Mesothelial cell of epicardium (in vitro differentiated cells): ENCODE measurements at regions not wholly inside any gene's neighbourhood (a gene's known extent, or its start where the extent isn't known, plus 50 kb on each side); places are given as distances from the start of the nearest gene placed in this dataset.

Source experiments
- DNase-seq, 2 experiments: peaks; one replicate each; pipeline ENCODE4 v3.0.0; 2021; ENCODE audit warnings: low spot score in 2 of 2; ENCODE audit not compliant: unreplicated experiment in 2 of 2
- H3K27ac Mint-ChIP-seq: 2 replicates; pipeline ENCODE4 v1.8.0; 2021; ENCODE audit warnings: mixed read lengths
- H3K27me3 Mint-ChIP-seq: 2 replicates; pipeline ENCODE4 v1.8.0; 2021; ENCODE audit warnings: low read depth, mixed read lengths
- H3K36me3 Mint-ChIP-seq: 2 replicates; pipeline ENCODE4 v1.8.0; 2021; ENCODE audit warnings: mixed read lengths
- H3K4me1 Mint-ChIP-seq: 2 replicates; pipeline ENCODE4 v1.8.0; 2021; ENCODE audit warnings: mixed read lengths
- H3K4me3 Mint-ChIP-seq: 2 replicates; pipeline ENCODE4 v1.8.0; 2021; ENCODE audit warnings: mild to moderate bottlenecking, moderate library complexity, mixed read lengths
- H3K9me3 Mint-ChIP-seq: 2 replicates; pipeline ENCODE4 v1.8.0; 2021; ENCODE audit warnings: mixed read lengths
- TF ChIP-seq, protein P1 (sequence below): fragments of 200-600 bp; sonication (generic); IDR thresholded peaks from one replicate; pipeline ENCODE4 v1.5.0; 2021; ENCODE audit warnings: antibody characterized with exemption; ENCODE audit not compliant: unreplicated experiment

- no peak for DNase-seq
Measured at GRCh38 chr20:24079661-24080412, 91.3 kb upstream of the GGTLC1 start.

DNA sequence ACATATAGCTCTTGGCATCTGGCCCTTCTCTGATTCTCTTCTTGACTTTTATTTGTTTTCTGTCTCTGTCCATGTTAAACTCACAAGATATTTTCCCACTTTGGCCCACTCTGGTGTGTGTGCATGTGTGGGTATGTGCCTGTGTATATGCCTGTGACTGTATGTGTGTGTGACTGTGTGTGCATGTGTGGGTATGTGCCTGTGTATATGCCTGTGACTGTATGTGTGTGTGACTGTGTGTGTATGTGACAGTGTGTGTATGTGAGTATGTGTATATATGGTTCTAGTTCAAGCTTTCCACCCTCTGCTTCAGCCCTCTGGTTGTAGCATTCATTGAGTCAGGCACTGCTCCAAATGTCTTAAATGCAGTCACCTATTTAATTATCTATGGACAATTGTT, 88.6 kb upstream of the GGTLC1 start:
- no peaks in the 10 kb centered on the region for H3K27me3 Mint-ChIP-seq
- no peak overlapping the region for H3K27ac Mint-ChIP-seq
- H3K9me3 Mint-ChIP-seq = no peaks in the 10 kb centered on the region
- H3K36me3 Mint-ChIP-seq = no peaks in the 10 kb centered on the region
- peaks cover 9% of the 10 kb centered on the region for H3K4me1 Mint-ChIP-seq
- DNase-seq = no peak
- TF ChIP-seq, protein P1, sequence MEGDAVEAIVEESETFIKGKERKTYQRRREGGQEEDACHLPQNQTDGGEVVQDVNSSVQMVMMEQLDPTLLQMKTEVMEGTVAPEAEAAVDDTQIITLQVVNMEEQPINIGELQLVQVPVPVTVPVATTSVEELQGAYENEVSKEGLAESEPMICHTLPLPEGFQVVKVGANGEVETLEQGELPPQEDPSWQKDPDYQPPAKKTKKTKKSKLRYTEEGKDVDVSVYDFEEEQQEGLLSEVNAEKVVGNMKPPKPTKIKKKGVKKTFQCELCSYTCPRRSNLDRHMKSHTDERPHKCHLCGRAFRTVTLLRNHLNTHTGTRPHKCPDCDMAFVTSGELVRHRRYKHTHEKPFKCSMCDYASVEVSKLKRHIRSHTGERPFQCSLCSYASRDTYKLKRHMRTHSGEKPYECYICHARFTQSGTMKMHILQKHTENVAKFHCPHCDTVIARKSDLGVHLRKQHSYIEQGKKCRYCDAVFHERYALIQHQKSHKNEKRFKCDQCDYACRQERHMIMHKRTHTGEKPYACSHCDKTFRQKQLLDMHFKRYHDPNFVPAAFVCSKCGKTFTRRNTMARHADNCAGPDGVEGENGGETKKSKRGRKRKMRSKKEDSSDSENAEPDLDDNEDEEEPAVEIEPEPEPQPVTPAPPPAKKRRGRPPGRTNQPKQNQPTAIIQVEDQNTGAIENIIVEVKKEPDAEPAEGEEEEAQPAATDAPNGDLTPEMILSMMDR = no peak
- H3K4me3 Mint-ChIP-seq = no peak overlapping the region

More at GRCh38 chr20:24079661-24080412, 91.3 kb upstream of the GGTLC1 start:
- no peaks in the 10 kb centered on the region for H3K9me3 Mint-ChIP-seq
- H3K27me3 Mint-ChIP-seq = peaks cover 6% of the 10 kb centered on the region
- H3K36me3 Mint-ChIP-seq = no peaks in the 10 kb centered on the region
- H3K4me1 Mint-ChIP-seq = peaks cover 9% of the 10 kb centered on the region
- TF ChIP-seq, protein P1 = no peak
- H3K4me3 Mint-ChIP-seq = no peak overlapping the region
- H3K27ac Mint-ChIP-seq = no peak overlapping the region

GRCh38 chr20:24070679-24071078, 82.1 kb upstream of the GGTLC1 start:
- H3K4me1 Mint-ChIP-seq = no peaks in the 10 kb centered on the region
- DNase-seq = no peak
- TF ChIP-seq, protein P1 = no peak

DNA sequence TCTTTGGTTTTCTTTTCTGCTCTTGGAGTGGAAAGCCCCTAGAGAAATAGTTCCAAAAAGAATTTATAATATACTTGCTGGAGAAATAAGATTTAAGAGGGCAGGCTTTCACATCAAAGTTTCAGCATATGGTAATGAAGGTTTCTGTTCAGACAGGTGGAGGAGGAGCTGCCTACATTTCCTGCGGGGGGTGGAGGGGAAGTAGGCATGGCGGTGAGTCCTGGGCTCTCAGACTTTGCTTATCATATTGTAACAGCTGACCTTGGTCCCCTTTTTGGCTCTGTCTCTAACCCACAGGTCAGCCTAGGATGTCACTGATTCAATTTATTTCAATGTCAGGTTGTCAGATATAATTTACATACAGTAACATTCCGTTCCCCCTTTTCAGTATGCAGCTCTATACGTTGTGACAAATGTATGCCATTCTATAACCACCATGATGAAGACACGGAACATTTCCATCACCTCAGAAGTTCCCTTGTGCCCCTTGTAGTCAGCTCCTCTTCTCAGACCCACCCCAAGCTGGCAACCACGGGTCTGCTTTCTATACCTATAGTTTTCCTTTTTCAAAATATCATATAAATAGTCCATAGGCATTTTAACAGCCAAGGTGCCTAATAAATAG, 77.6 kb upstream of the GGTLC1 start:
- TF ChIP-seq, protein P1 = no peak
- no peak for DNase-seq
- no peak overlapping the region for H3K4me3 Mint-ChIP-seq
- peaks cover 15% of the 10 kb centered on the region for H3K9me3 Mint-ChIP-seq
- no peak overlapping the region for H3K27ac Mint-ChIP-seq
- peaks cover 4% of the 10 kb centered on the region for H3K27me3 Mint-ChIP-seq
- peaks cover under 1% of the 10 kb centered on the region for H3K36me3 Mint-ChIP-seq
- H3K4me1 Mint-ChIP-seq = no peaks in the 10 kb centered on the region

More at GRCh38 chr20:24070679-24071078, 82.1 kb upstream of the GGTLC1 start:
- Mint-ChIP-seq H3K27ac (no peak overlapping the region), H3K4me3 (no peak overlapping the region), H3K9me3 (peaks cover 20% of the 10 kb centered on the region), H3K27me3 (peaks cover 4% of the 10 kb centered on the region), H3K36me3 (peaks cover 2% of the 10 kb centered on the region)

DNA sequence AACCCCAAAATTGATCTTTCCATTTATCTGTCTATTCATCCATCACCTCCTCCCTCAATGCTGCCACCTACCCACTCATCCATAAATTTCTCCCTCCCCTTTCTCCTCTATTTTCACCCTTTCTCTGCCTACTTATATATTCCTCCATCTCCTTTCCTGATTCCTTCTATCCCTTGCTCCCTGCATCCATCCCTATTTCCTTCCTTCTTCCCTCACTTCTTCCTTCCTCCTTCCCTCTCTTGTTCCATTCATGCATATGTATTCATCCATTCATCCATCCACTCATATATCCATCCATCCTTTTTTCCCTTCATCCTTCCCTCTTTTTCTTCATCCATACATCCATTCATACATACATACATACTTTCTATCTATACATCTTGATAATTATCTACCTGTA, 76.3 kb upstream of the GGTLC1 start:
- no peaks in the 10 kb centered on the region for H3K4me1 Mint-ChIP-seq
- peaks cover 4% of the 10 kb centered on the region for H3K9me3 Mint-ChIP-seq
- no peak for DNase-seq
- no peak overlapping the region for H3K4me3 Mint-ChIP-seq
- H3K27me3 Mint-ChIP-seq = peaks cover 4% of the 10 kb centered on the region
- no peak overlapping the region for H3K27ac Mint-ChIP-seq
- H3K36me3 Mint-ChIP-seq = no peaks in the 10 kb centered on the region
- TF ChIP-seq, protein P1 = no peak
